ENCODE measurements at regions not wholly inside any gene's neighbourhood (a gene's known extent, or its start where the extent isn't known, plus 50 kb on each side); places are given as distances from the start of the nearest gene placed in this dataset.

DNA sequence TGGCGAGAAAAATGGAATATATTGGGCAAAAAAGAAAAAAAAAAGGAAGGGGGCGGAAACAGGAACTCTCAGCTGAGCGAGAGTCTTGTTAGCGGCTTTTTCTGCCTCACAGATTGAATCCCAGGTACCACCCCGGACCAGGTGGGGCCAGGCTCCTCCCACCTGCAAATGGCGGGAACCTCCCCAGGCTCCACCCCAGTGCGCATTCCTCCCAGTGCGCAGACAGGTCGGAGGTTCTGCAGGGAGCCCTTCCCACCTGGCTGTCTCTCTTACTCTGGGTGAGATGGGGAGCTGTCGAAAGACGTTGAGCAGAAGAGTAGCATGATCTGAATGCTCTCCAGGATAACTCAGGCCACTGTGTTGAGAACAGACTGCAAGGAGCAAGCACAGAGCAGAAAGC lies 57.0 kb upstream of the ETV6 start:
- TF ChIP-seq ZNF274 (IDR thresholded peaks at IDR 0.05; ENCODE audit: low read depth, low read length): no peak
- no peak for TF ChIP-seq SUZ12 (IDR thresholded peaks at IDR 0.05; ENCODE audit: extremely low read depth, insufficient read depth, insufficient read length)
